Muscle of leg (tissue), 3 donors: ENCODE measurements at regions not wholly inside any gene's neighbourhood (a gene's known extent, or its start where the extent isn't known, plus 50 kb on each side); places are given as distances from the start of the nearest gene placed in this dataset.
A peak's percentile ranks its signal among the peaks of the same experiment; 100 is the strongest.

Experiments used
- DNase-seq: peaks from one replicate; pipeline ENCODE4 v3.0.0; 2013
- H3K27ac ChIP-seq: one replicate; pipeline ENCODE4 v1.5.1; 2013; ENCODE audit warnings: mild to moderate bottlenecking, low read length, control low read depth
- H3K27me3 ChIP-seq: one replicate; pipeline ENCODE4 v1.6.1; 2013; ENCODE audit warnings: low read length; ENCODE audit not compliant: control insufficient read depth, insufficient read depth
- H3K36me3 ChIP-seq: one replicate; pipeline ENCODE4 v1.6.1; 2013; ENCODE audit warnings: low read length; ENCODE audit not compliant: control insufficient read depth, insufficient read depth
- H3K4me1 ChIP-seq: one replicate; pipeline ENCODE4 v1.6.1; 2013; ENCODE audit warnings: low read length; ENCODE audit not compliant: control insufficient read depth, insufficient read depth
- H3K4me3 ChIP-seq: one replicate; pipeline ENCODE4 v1.5.1; 2013; ENCODE audit warnings: low read length, control low read depth
- H3K9me3 ChIP-seq: replicated peaks from 2 replicates; pipeline ENCODE4 v1.6.1; 2013; ENCODE audit warnings: low read depth, low read length; ENCODE audit not compliant: control insufficient read depth
- WGBS: methylation state at CpG from one replicate; pipeline ENCODE4 v1.1.5; 2013; ENCODE audit warnings: missing lambda C conversion rate; ENCODE audit not compliant: insufficient coverage; 5-methylcytosine and 5-hydroxymethylcytosine counted together

DNA sequence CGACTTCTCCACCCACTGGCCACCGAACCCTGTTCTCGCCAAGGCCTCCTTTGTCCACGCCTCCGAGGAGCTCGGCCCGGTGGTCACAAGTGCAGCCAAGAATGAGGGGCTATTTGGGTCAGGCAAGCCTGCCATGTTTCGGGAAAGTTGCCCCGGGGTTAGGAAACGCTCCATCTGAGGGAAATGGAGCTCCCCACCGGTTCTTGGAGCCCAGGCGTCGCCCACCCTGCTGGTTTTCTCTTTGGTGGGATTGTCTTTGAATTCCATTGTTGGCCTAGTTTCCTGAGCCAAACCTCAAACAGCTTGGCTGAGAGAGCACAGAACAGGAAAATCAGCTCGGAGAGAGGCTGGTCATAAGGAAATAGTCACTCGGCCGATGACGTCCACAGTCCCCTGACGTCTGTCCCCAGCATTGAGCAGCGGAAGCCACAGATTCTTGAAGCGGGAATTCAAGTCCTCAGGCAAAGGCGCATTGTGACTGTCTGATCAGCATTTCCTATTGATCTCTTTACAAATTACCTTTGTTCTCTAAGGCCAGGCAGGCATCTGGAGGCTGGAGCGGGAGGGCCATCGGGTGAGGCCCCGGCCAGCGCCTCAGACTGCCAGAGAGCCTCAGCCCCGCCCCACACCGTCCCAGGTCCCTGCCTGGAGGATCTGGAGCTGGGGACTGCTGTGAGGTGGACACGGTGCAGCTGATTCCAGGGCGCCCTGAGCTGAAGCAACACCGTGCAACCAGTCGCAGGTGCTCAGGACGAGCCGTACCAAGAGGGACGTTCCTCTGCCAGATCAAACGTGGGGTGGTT, 138.6 kb downstream of the DLL1 start:
- Histone ChIP-seq H3K27ac (peak overlapping the region; percentile 83), H3K9me3 (no peaks in the 10 kb centered on the region), H3K36me3 (no peaks in the 10 kb centered on the region), H3K27me3 (peaks cover 24% of the 10 kb centered on the region), H3K4me1 (peaks cover 58% of the 10 kb centered on the region), H3K4me3 (no peak overlapping the region)
- DNase-seq = peak; percentile 83
- WGBS = 45% methylated on average over 27 of the region's 35 CpGs

DNA sequence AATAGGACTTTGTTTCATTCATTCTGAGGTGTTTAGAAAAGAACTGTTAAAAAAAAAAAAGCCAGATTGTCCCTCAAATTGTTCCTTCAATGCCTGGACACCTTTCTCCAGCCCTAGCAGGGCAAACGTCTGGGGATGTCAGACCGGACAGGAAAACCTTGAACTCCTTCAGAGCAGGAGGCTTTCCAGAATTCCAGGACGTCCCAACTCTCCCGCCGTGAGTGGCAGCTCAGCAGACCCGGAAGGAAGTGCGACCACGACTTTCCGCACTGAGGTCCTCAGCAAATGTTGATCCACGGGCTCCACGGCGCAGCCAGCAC, 139.1 kb downstream of the DLL1 start:
- WGBS = 69% methylated on average over 11 of the region's 12 CpGs
- Histone ChIP-seq H3K36me3 (no peaks in the 10 kb centered on the region), H3K27ac (peak overlapping the region; percentile 83), H3K9me3 (no peaks in the 10 kb centered on the region), H3K4me1 (peaks cover 57% of the 10 kb centered on the region), H3K27me3 (peaks cover 26% of the 10 kb centered on the region), H3K4me3 (no peak overlapping the region)
- DNase-seq = no peak

DNA sequence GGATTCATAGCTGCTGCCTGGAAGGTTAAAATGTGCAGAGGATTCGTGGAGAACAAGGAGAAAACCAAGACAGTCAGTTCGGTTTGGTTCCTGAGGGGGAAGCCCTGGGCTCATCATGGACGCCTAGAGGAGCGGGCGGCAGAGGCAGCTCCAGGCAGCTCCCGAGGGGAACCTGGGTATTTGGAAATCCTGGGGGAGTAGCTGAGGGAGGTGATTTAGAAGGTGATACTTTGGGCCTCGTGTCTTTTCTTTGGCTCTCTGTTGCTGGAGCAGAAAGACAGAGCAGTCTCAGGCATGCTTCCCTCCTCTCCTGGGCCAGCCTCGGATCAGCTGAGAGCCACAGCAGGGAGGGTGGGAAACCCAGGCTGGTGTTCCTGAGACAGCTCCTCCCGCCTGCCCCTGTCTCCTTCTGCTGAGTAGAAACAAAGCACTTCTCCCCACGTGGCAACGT, 139.5 kb downstream of the DLL1 start:
- 17% methylated on average over 3 of the region's 11 CpGs for WGBS
- DNase-seq = no peak
- H3K27me3 ChIP-seq = peaks cover 26% of the 10 kb centered on the region
- H3K36me3 ChIP-seq = no peaks in the 10 kb centered on the region
- no peak overlapping the region for H3K4me3 ChIP-seq
- peak overlapping the region; percentile 83 for H3K27ac ChIP-seq
- peaks cover 54% of the 10 kb centered on the region for H3K4me1 ChIP-seq
- no peaks in the 10 kb centered on the region for H3K9me3 ChIP-seq

DNA sequence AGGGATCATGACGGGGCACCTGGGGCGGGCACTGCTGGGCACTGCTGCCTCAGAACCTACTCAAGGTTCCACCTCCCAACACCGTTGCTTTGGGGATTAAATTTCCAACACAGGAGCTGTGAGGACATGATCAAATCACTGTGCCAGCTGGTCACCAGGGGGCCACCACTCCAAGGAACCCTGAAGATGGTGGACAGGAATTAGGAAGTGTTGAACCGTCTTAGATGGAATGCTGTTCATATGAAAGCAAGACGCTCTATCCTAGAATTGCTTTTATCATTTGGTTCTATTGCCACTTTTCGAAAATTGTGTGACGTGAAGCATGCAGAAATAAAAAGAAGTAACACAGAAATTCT, 140.3 kb downstream of the DLL1 start:
- H3K4me3 ChIP-seq = no peak overlapping the region
- WGBS = 79% methylated on average over 4 of the region's 7 CpGs
- H3K27me3 ChIP-seq = peaks cover 26% of the 10 kb centered on the region
- no peak overlapping the region for H3K27ac ChIP-seq
- DNase-seq = no peak
- no peaks in the 10 kb centered on the region for H3K36me3 ChIP-seq
- H3K4me1 ChIP-seq = peaks cover 51% of the 10 kb centered on the region
- H3K9me3 ChIP-seq = no peaks in the 10 kb centered on the region

DNA sequence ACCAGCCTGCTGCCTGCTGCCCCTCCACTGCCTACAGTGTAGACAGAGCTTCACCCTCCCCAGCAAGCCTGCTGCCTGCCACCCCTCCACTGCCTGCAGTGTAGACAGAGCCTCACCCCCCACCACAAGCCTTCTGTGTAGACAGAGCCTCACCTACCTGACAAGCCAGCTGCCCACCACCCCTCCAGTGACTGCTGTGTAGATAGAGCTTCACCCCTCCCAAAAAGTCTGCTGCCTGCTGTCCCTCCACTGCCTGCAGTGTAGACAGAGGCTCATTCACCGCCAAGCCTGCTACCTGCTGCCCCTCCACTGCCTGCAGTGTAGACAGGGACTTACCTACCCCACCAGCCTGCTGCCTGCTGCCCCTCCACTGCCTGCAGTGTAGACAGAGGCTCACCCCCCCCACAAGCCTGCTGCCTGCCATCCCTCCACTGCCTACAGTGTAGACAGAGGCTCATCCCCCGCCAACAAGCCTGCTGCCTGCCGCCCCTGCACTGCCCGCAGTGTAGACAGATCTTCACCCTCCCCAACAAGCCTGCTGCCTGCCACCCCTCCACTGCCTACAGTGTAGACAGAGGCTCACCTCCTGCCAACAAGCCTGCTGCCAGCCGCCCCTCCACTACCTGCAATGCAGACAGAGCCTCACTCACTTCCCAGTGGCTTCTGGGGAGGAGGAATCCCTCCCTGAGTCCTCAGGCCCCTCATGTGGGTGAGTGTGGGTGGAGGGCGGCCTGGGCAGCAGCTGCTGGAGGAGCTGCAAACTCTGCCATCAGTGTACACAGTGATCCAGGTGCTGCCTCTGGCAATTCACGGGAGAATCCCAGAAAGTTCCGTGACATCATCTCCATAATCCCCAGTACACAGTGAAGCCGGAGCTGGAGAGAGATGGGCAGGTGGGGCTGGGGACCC, 140.9 kb downstream of the DLL1 start:
- H3K36me3 ChIP-seq = no peaks in the 10 kb centered on the region
- no peak for DNase-seq
- H3K27me3 ChIP-seq = peaks cover 26% of the 10 kb centered on the region
- no peak overlapping the region for H3K27ac ChIP-seq
- H3K4me1 ChIP-seq = peaks cover 49% of the 10 kb centered on the region
- no peaks in the 10 kb centered on the region for H3K9me3 ChIP-seq
- WGBS = 83% methylated on average over 1 of the region's 9 CpGs
- no peak overlapping the region for H3K4me3 ChIP-seq

DNA sequence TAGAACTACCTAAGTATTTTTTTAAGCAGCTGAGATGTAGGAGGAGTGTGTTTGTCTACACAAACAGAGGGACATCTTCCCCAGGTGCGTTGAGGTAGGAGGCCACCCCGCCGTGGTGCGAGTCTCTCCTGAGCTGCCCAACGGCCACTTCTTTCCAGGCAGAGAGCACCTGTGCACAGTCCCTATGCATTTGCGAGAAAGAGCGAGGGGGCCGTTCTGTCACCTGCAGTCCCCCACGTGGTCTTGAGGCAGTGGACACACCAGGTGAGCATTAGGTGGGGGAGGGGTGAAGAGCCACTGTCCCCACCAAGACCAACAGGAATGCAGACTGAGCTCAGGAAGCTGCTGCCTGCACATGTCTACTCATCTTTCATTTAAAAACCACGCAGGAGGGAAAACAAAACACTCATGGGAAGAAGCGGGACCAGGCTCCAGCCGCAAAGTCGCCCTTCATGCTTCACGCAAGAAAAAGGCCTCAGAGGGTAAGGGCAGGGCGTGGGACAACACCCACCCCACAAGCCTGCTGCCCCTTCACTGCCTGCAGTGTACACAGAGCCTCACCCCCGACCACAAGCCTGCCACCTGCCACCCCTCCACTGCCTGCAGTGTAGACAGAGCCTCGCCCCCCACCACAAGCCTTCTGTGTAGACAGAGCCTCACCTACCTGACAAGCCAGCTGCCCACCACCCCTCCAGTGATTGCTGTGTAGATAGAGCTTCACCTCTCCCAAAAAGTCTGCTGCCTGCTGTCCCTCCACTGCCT, 142.0 kb downstream of the DLL1 start:
- no peak for DNase-seq
- H3K27ac ChIP-seq = no peak overlapping the region
- peaks cover 49% of the 10 kb centered on the region for H3K4me1 ChIP-seq
- H3K4me3 ChIP-seq = no peak overlapping the region
- peaks cover 3% of the 10 kb centered on the region for H3K9me3 ChIP-seq
- H3K27me3 ChIP-seq = peaks cover 26% of the 10 kb centered on the region
- no peaks in the 10 kb centered on the region for H3K36me3 ChIP-seq
- WGBS = 77% methylated on average over 10 of the region's 17 CpGs

DNA sequence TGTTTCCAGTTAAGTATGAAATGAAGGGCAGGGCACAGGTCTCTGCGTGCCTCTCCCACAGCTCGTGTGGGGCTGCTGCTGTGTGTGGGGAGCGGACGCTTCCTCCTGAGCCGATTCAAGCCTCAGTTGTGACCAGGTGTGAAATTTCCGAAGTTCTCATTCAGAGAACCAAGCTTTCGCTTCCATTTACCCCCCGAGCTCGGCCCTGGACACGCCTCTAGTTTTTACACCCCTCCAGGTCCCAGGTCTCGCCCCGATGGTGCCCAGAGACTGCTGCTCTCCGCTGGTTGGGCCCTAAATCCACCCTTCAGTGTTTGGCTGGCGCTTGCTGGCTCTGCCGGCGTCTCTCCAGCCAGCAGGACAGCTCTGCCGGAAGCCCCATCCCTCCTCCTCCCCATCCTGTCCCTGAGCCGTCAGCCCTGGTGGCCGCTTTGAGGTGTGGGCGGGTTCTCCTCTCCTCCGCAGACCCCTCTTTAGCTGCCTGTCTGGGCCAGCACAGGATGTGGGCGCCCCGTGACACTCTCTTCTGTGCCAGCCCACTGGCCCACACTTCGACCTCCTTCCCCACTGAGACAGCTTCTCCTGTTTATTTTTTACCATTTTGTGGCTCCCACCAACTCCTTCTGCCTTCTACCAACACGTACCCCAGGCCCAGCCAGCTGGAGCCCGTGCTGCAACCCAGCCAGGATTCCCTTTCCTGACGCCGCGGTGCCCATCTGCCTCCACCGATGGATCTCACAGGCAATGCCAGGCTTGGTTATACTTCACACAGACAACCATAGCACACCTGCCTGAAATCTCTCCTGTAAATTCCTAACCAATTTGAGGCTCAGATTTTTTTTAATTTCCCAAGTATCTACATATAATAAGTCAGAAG, 142.8 kb downstream of the DLL1 start:
- Histone ChIP-seq H3K9me3 (peaks cover 3% of the 10 kb centered on the region), H3K4me1 (peaks cover 45% of the 10 kb centered on the region), H3K27ac (no peak overlapping the region), H3K27me3 (peaks cover 28% of the 10 kb centered on the region), H3K4me3 (no peak overlapping the region), H3K36me3 (no peaks in the 10 kb centered on the region)
- no peak for DNase-seq
- WGBS = 30% methylated on average over 26 of the region's 30 CpGs

DNA sequence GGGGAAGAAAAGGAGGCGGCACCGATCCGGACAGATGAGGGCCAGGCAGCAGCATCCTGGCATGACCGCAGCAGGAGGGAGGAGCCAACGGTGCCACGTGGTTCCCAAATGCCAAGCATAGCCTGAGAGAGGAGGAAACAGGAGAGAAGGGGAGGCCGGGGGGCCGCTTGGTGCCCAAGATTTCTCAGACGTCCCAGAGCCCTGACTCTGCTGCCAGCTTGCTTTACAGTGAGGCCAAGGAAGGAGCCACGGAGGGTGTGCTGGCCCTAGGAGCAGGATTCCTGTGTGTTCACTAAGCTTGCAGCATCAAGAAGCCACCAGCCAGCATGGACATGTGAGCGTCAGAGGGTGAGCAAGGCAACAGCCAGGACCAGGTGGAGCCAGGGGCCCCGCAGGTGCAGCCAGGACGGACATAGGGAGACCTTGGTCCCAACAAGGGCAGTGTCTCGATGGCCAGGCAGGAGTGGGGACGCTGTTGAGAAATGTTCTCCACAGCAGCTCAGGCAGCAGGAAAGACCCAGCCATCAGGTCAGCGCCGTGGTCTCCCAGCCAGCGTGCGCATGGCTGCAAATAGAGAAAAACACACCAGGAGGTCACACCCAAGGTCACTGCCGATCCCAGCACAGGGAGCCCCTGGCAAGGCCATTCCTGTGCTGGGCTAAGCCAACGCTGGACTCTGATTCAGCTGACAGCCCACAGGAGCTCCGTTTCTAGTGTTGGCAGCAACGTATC, 143.7 kb downstream of the DLL1 start:
- DNase-seq = no peak
- WGBS = 69% methylated on average over 23 of the region's 23 CpGs
- Histone ChIP-seq H3K36me3 (no peaks in the 10 kb centered on the region), H3K27ac (no peak overlapping the region), H3K4me1 (peaks cover 36% of the 10 kb centered on the region), H3K4me3 (no peak overlapping the region), H3K9me3 (peaks cover 3% of the 10 kb centered on the region), H3K27me3 (peaks cover 23% of the 10 kb centered on the region)

DNA sequence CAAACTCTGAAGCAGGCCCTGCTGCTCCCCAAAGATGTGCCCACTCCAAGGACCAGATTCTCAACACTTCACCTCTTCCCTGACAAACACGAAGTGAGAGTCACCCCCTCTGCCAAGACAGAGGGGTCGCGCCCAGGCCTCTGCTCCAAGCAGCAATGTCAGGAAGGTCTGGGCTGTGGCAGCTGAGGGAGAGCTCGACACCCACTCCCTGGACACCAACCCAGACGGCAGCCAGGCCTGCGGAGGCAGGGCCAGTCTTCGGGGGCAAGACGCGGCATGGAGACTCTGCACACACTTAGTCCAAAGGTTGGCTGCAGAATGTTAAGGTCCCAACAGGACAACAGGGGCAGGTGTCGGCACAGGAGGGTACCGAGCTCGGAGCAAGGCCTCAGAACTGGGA, 144.2 kb downstream of the DLL1 start:
- DNase-seq = no peak
- Histone ChIP-seq H3K27ac (no peak overlapping the region), H3K4me1 (peaks cover 31% of the 10 kb centered on the region), H3K4me3 (no peak overlapping the region), H3K27me3 (peaks cover 20% of the 10 kb centered on the region), H3K9me3 (peaks cover 3% of the 10 kb centered on the region), H3K36me3 (no peaks in the 10 kb centered on the region)
- 57% methylated on average over 7 of the region's 12 CpGs for WGBS
